ENCODE measurements at regions not wholly inside any gene's neighbourhood (a gene's known extent, or its start where the extent isn't known, plus 50 kb on each side); places are given as distances from the start of the nearest gene placed in this dataset.

GRCh38 chr11:135073381-135073780 is 661.3 kb upstream of the B3GAT1 start:
- Histone ChIP-seq H3K9me3 (ENCODE audit: control insufficient read depth in 1 of 2, insufficient read depth in 1 of 2, low read depth in 1 of 2, low read length in 2 of 2) (peaks cover 0 to 7% of the 10 kb centered on the region in 2 experiments; a peak in 1 of 4 replicates), H3K9ac (ENCODE audit: low read length) (no peak overlapping the region), H3K4me3 (replicated peaks in 1 of 2; ENCODE audit: low read depth in 1 of 2, low read length in 2 of 2) (no peak overlapping the region), H3K27me3 (ENCODE audit: insufficient read depth, low read length) (no peaks in the 10 kb centered on the region), H3K4me1 (ENCODE audit: control insufficient read depth in 1 of 2, insufficient read depth in 2 of 2, low read length in 2 of 2) (no peaks in the 10 kb centered on the region; a peak in 1 of 4 replicates), H3K4me2 (ENCODE audit: low read length) (no peak overlapping the region), H4K20me1 (ENCODE audit: insufficient read depth) (no peaks in the 10 kb centered on the region), H3K36me3 (ENCODE audit: control insufficient read depth in 1 of 2, insufficient read depth in 2 of 2, low read length in 2 of 2) (no peaks in the 10 kb centered on the region), H2AFZ (ENCODE audit: low read depth, low read length, poor library complexity, severe bottlenecking) (no peak overlapping the region), H3K9me2 (ENCODE audit: insufficient read depth) (no peaks in the 10 kb centered on the region), H3K27ac (ENCODE audit: low read depth, low read length) (no peak overlapping the region), H3K79me2 (ENCODE audit: insufficient read depth, low read length) (no peaks in the 10 kb centered on the region)
- ChIA-PET CTCF (no interaction called here), POLR2A (no interaction called here), RAD21 (ENCODE audit: low non-redundant PET in 1 of 2, low total read pairs in 2 of 2, uncharacterized antibody in 2 of 2, unreplicated experiment in 2 of 2) (no interaction called here)
- ATAC-seq (no peak), DNase-seq (ENCODE audit: low read depth, low spot score) (no peak)
- TF ChIP-seq CTCF (IDR thresholded peaks at IDR 0.05 in 2 of 3, conservative IDR thresholded peaks at IDR 0.05 in 1 of 3; ENCODE audit: borderline replicate concordance in 1 of 3, insufficient read depth in 1 of 3, low read depth in 2 of 3, low read length in 2 of 3) (no peak), EZH2phosphoT487 (IDR thresholded peaks at IDR 0.05; ENCODE audit: borderline replicate concordance) (no peak)
- BruUV-seq (replicated peaks), result no TSS peak
- intact Hi-C loops (cut with micrococcal nuclease), result no loop called here

GRCh38 chr11:135069890-135070289 is 657.8 kb upstream of the B3GAT1 start:
- BruUV-seq (replicated peaks), result no TSS peak
- TF ChIP-seq POLR2A (IDR thresholded peaks at IDR 0.05; ENCODE audit: borderline replicate concordance, extremely low read depth, insufficient read depth, insufficient read length) (no peak), SP1 (IDR thresholded peaks at IDR 0.05; ENCODE audit: low read depth) (no peak), SRF (IDR thresholded peaks at IDR 0.05; ENCODE audit: low read depth) (no peak), TCF7L2 (IDR thresholded peaks at IDR 0.05; ENCODE audit: borderline replicate concordance, extremely low read depth, insufficient read depth, insufficient read length) (no peak), EGR1 (IDR thresholded peaks at IDR 0.05; ENCODE audit: low read depth) (no peak), MAX (IDR thresholded peaks at IDR 0.05) (no peak)
- ChIA-PET CTCF (no interaction called here), RAD21 (ENCODE audit: low non-redundant PET in 1 of 2, low total read pairs in 2 of 2, uncharacterized antibody in 2 of 2, unreplicated experiment in 2 of 2) (no interaction called here), POLR2A (no interaction called here)
- H3K36me3 ChIP-seq (ENCODE audit: control insufficient read depth in 1 of 2, insufficient read depth in 2 of 2, low read length in 2 of 2), result no peaks in the 10 kb centered on the region
- H3K4me1 ChIP-seq (ENCODE audit: control insufficient read depth in 1 of 2, insufficient read depth in 2 of 2, low read length in 2 of 2), result no peaks in the 10 kb centered on the region; a peak in 1 of 4 replicates
- no peak overlapping the region for H3K9ac ChIP-seq (ENCODE audit: low read length)
- H3K4me2 ChIP-seq (ENCODE audit: low read length), result no peak overlapping the region
- H3K9me3 ChIP-seq (ENCODE audit: control insufficient read depth in 1 of 2, insufficient read depth in 1 of 2, low read depth in 1 of 2, low read length in 2 of 2), result 0 out of 4 replicates have a peak, but pooled peaks cover 0 to under 1% of the 10 kb centered on the region in 2 experiments
- no peaks in the 10 kb centered on the region for H3K9me2 ChIP-seq (ENCODE audit: insufficient read depth)
- DNase-seq (ENCODE audit: low read depth, low spot score) (no peak), ATAC-seq (no peak)
- no peaks in the 10 kb centered on the region for H4K20me1 ChIP-seq (ENCODE audit: insufficient read depth)
- H3K27me3 ChIP-seq (ENCODE audit: insufficient read depth, low read length), result no peaks in the 10 kb centered on the region; the same call in 1 of the 2 replicates
- no peaks in the 10 kb centered on the region for H3K79me2 ChIP-seq (ENCODE audit: insufficient read depth, low read length)
- intact Hi-C loops (cut with micrococcal nuclease), result no loop called here
- H3K27ac ChIP-seq (ENCODE audit: low read depth, low read length), result no peak overlapping the region
- no peak overlapping the region for H2AFZ ChIP-seq (ENCODE audit: low read depth, low read length, poor library complexity, severe bottlenecking)
- no peak overlapping the region for H3K4me3 ChIP-seq (replicated peaks in 1 of 2; ENCODE audit: low read depth in 1 of 2, low read length in 2 of 2)

Measured in HCT116 (cell line).